H9 (cell line): ENCODE measurements at regions not wholly inside any gene's neighbourhood (a gene's known extent, or its start where the extent isn't known, plus 50 kb on each side); places are given as distances from the start of the nearest gene placed in this dataset.

Source experiments
- DNase-seq: peaks from one replicate; pipeline ENCODE4 v3.0.0-alpha.2; 2017
- H2AFZ ChIP-seq: one replicate; pipeline ENCODE4 v1.6.1; 2013; ENCODE audit warnings: mild to moderate bottlenecking, low read length, control low read depth, moderate library complexity
- H2AK5ac ChIP-seq: 2 replicates; pipeline ENCODE4 v1.6.1; 2013; ENCODE audit warnings: low read length, control low read depth, mixed read lengths; ENCODE audit not compliant: insufficient read length
- H2BK120ac ChIP-seq: one replicate; pipeline ENCODE4 v1.6.1; 2013; ENCODE audit warnings: low read depth, mild to moderate bottlenecking, low read length, control low read depth, inconsistent platforms; ENCODE audit not compliant: poor library complexity, severe bottlenecking
- H2BK12ac ChIP-seq: 2 replicates; pipeline ENCODE4 v1.6.1; 2013; ENCODE audit warnings: low read length, control low read depth, mixed read lengths, low read depth; ENCODE audit not compliant: insufficient read length
- H2BK15ac ChIP-seq: 2 replicates; pipeline ENCODE4 v1.6.1; 2013; ENCODE audit warnings: low read depth, low read length, control low read depth
- H2BK20ac ChIP-seq: one replicate; pipeline ENCODE4 v1.6.1; 2013; ENCODE audit warnings: low read depth, mild to moderate bottlenecking, low read length, control low read depth, inconsistent platforms; ENCODE audit not compliant: poor library complexity, severe bottlenecking
- H2BK5ac ChIP-seq: 2 replicates; pipeline ENCODE4 v1.6.1; 2013; ENCODE audit warnings: low read length, control low read depth, mixed read lengths; ENCODE audit not compliant: insufficient read length
- H3K14ac ChIP-seq: 2 replicates; pipeline ENCODE4 v1.6.1; 2013; ENCODE audit warnings: low read length, control low read depth; ENCODE audit not compliant: insufficient read depth
- H3K18ac ChIP-seq: 2 replicates; pipeline ENCODE4 v1.6.1; 2013; ENCODE audit warnings: low read depth, mild to moderate bottlenecking, mixed read lengths, low read length, control low read depth; ENCODE audit not compliant: insufficient read length
- H3K23ac ChIP-seq: 2 replicates; pipeline ENCODE4 v1.6.1; 2013; ENCODE audit warnings: low read length, control low read depth, mixed read lengths, low read depth; ENCODE audit not compliant: insufficient read length
- H3K23me2 ChIP-seq: 2 replicates; pipeline ENCODE4 v1.6.1; 2013; ENCODE audit warnings: low read depth, mild to moderate bottlenecking, mixed read lengths, low read length, control low read depth; ENCODE audit not compliant: insufficient read length, poor library complexity, severe bottlenecking
- H3K27ac ChIP-seq: 2 replicates; pipeline ENCODE4 v1.5.1; 2013; ENCODE audit warnings: low read length, control low read depth, mixed read lengths, low read depth; ENCODE audit not compliant: insufficient read length
- H3K27me3 ChIP-seq: 2 replicates; pipeline ENCODE4 v1.6.1; 2013; ENCODE audit warnings: low read length, control low read depth, inconsistent platforms; ENCODE audit not compliant: insufficient read depth
- H3K4ac ChIP-seq: 2 replicates; pipeline ENCODE4 v1.6.1; 2013; ENCODE audit warnings: low read depth, mild to moderate bottlenecking, control low read depth, inconsistent platforms, low read length, moderate library complexity
- H3K4me1 ChIP-seq: 2 replicates; pipeline ENCODE4 v1.6.1; 2013; ENCODE audit warnings: low read length, control low read depth, inconsistent platforms; ENCODE audit not compliant: insufficient read depth
- H3K4me2 ChIP-seq: 2 replicates; pipeline ENCODE4 v1.6.1; 2013; ENCODE audit warnings: low read length, control low read depth, mixed read lengths; ENCODE audit not compliant: insufficient read length, insufficient read depth
- H3K56ac ChIP-seq: 2 replicates; pipeline ENCODE4 v1.6.1; 2013; ENCODE audit warnings: low read depth, mild to moderate bottlenecking, mixed read lengths, low read length, control low read depth; ENCODE audit not compliant: insufficient read length
- H3K79me1 ChIP-seq: 2 replicates; pipeline ENCODE4 v1.6.1; 2013; ENCODE audit warnings: low read depth, mild to moderate bottlenecking, moderate library complexity, low read length, control low read depth, inconsistent platforms; ENCODE audit not compliant: insufficient read depth, poor library complexity, severe bottlenecking
- H3K79me2 ChIP-seq: 2 replicates; pipeline ENCODE4 v1.6.1; 2013; ENCODE audit warnings: low read length, control low read depth, inconsistent platforms; ENCODE audit not compliant: insufficient read depth
- H3K9ac ChIP-seq: 2 replicates; pipeline ENCODE4 v1.6.1; 2013; ENCODE audit warnings: low read length, control low read depth, mixed read lengths; ENCODE audit not compliant: insufficient read length; ENCODE audit errors: extremely low read depth
- H3K9me3 ChIP-seq: one replicate; pipeline ENCODE4 v1.6.1; 2013; ENCODE audit warnings: low read depth, low read length, inconsistent platforms; ENCODE audit not compliant: control insufficient read depth
- H3T11ph ChIP-seq: one replicate; pipeline ENCODE4 v1.6.1; 2013; ENCODE audit warnings: mild to moderate bottlenecking, low read length, control low read depth, inconsistent platforms
- H4K20me1 ChIP-seq: one replicate; pipeline ENCODE4 v1.6.1; 2013; ENCODE audit not compliant: control insufficient read depth, insufficient read length, insufficient read depth
- H4K5ac ChIP-seq: 2 replicates; pipeline ENCODE4 v1.6.1; 2013; ENCODE audit warnings: low read depth, mild to moderate bottlenecking, mixed read lengths, low read length, control low read depth; ENCODE audit not compliant: insufficient read length
- H4K8ac ChIP-seq: replicated peaks from 2 replicates; pipeline ENCODE4 v1.6.1; 2013; ENCODE audit warnings: low read length, control low read depth, mixed read lengths, low read depth; ENCODE audit not compliant: insufficient read length
- H4K91ac ChIP-seq: 2 replicates; pipeline ENCODE4 v1.6.1; 2013; ENCODE audit warnings: low read depth, mild to moderate bottlenecking, moderate library complexity, mixed read lengths, low read length, control low read depth; ENCODE audit not compliant: insufficient read length
- H3K27ac Mint-ChIP-seq, 3 experiments: 2 replicates in 2 of 3; 3 replicates in 1 of 3; pipeline ENCODE4 v1.8.0; 2020 to 2021; ENCODE audit warnings: mixed read lengths in 3 of 3, mild to moderate bottlenecking in 1 of 3, moderate library complexity in 1 of 3
- H3K27me3 Mint-ChIP-seq: 2 replicates; pipeline ENCODE4 v1.8.0; 2021; ENCODE audit warnings: low read depth, mild to moderate bottlenecking, moderate library complexity, mixed read lengths
- H3K36me3 Mint-ChIP-seq, 3 experiments: 2 replicates in 2 of 3; 3 replicates in 1 of 3; pipeline ENCODE4 v1.8.0; 2020 to 2021; ENCODE audit warnings: low read depth in 3 of 3, mixed read lengths in 3 of 3; ENCODE audit not compliant: insufficient read depth in 1 of 3
- H3K4me1 Mint-ChIP-seq, 2 experiments: 2 replicates each; pipeline ENCODE4 v1.8.0; 2020; ENCODE audit warnings: mixed read lengths in 2 of 2
- H3K4me3 Mint-ChIP-seq, 2 experiments: 2 replicates in 1 of 2; 3 replicates in 1 of 2; pipeline ENCODE4 v1.8.0; 2020 to 2021; ENCODE audit warnings: mild to moderate bottlenecking in 2 of 2, mixed read lengths in 2 of 2, moderate library complexity in 1 of 2
- H3K9me3 Mint-ChIP-seq, 2 experiments: 2 replicates in 1 of 2; 3 replicates in 1 of 2; pipeline ENCODE4 v1.8.0; 2020; ENCODE audit warnings: mild to moderate bottlenecking in 2 of 2, mixed read lengths in 2 of 2, moderate library complexity in 1 of 2
- WGBS: extraction: QIAGEN DNeasy Blood & Tissue Kit; methylation state at CpG from one replicate; pipeline ENCODE4 v1.1.7; 2013; ENCODE audit warnings: missing lambda C conversion rate, low lambda C conversion rate, mixed read lengths; ENCODE audit not compliant: insufficient read length; ENCODE audit errors: extremely low coverage; 5-methylcytosine and 5-hydroxymethylcytosine counted together
- TF ChIP-seq, protein P1 (sequence below): fragments of 200-600 bp; sonication (generic); conservative IDR thresholded peaks from 3 replicates; pipeline ENCODE4 v1.8.0; 2021; ENCODE audit warnings: antibody characterized with exemption, mild to moderate bottlenecking

DNA sequence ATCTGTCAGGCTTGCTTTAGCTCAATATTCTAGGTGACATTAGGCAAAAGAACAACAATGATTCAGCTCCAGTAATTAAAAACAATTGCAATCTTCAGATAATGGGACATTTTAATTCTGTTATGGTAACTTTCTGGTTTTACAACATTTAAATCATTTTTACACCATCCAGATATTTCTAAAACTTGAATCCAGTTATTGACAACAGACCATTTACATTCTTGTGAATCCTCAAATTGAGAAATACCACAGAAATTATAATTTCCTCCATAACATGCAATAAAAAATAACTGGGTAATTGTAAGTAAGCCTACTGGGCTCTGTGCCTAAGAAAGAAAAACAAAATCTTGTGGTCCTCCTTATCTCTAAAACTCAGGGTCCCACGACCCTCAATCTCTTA is 195.0 kb upstream of the S100G start:
- no peaks in the 10 kb centered on the region for H3K79me1 ChIP-seq
- H3K4me1 ChIP-seq, result peaks cover 3% of the 10 kb centered on the region; the same call in 1 of the 2 replicates
- H3K4ac ChIP-seq, result no peak overlapping the region
- H2BK15ac ChIP-seq, result no peak overlapping the region
- no peak overlapping the region for H4K8ac ChIP-seq
- DNase-seq, result no peak
- H2AFZ ChIP-seq, result no peak overlapping the region
- peak overlapping the region; percentile 91 for H2BK5ac ChIP-seq
- no peak overlapping the region for H3K18ac ChIP-seq
- H2BK12ac ChIP-seq, result no peak overlapping the region
- no peak overlapping the region for H3K23ac ChIP-seq
- no peak overlapping the region for H3K27ac ChIP-seq
- H3K9me3 ChIP-seq, result no peaks in the 10 kb centered on the region
- no peak overlapping the region for H2AK5ac ChIP-seq
- H3K9ac ChIP-seq, result no peak overlapping the region
- H3K27me3 Mint-ChIP-seq, result no peaks in the 10 kb centered on the region
- H3K9me3 Mint-ChIP-seq, result peaks cover 4 to 5% of the 10 kb centered on the region in 2 experiments; a peak in 4 of 5 replicates
- H3K36me3 Mint-ChIP-seq, result peaks cover 19 to 26% (median 20%) of the 10 kb centered on the region in 3 experiments
- H3K4me3 Mint-ChIP-seq, result no peak overlapping the region
- H2BK20ac ChIP-seq, result no peak overlapping the region
- no peak overlapping the region for H3T11ph ChIP-seq
- H3K14ac ChIP-seq, result no peak overlapping the region
- H3K27ac Mint-ChIP-seq, result peak overlapping the region in 2 of 3 experiments; percentile 78 to 91; a peak in 4 of 7 replicates
- TF ChIP-seq, protein P1, sequence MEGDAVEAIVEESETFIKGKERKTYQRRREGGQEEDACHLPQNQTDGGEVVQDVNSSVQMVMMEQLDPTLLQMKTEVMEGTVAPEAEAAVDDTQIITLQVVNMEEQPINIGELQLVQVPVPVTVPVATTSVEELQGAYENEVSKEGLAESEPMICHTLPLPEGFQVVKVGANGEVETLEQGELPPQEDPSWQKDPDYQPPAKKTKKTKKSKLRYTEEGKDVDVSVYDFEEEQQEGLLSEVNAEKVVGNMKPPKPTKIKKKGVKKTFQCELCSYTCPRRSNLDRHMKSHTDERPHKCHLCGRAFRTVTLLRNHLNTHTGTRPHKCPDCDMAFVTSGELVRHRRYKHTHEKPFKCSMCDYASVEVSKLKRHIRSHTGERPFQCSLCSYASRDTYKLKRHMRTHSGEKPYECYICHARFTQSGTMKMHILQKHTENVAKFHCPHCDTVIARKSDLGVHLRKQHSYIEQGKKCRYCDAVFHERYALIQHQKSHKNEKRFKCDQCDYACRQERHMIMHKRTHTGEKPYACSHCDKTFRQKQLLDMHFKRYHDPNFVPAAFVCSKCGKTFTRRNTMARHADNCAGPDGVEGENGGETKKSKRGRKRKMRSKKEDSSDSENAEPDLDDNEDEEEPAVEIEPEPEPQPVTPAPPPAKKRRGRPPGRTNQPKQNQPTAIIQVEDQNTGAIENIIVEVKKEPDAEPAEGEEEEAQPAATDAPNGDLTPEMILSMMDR, result no peak
- H3K56ac ChIP-seq, result no peak overlapping the region
- H3K23me2 ChIP-seq, result no peaks in the 10 kb centered on the region
- peaks cover 21 to 47% of the 10 kb centered on the region in 2 experiments for H3K4me1 Mint-ChIP-seq
- H4K5ac ChIP-seq, result no peak overlapping the region
- H3K79me2 ChIP-seq, result no peaks in the 10 kb centered on the region
- no peak overlapping the region for H2BK120ac ChIP-seq
- no peak overlapping the region for H4K91ac ChIP-seq
- WGBS, result no CpG with 5 or more reads among the region's 1 CpG
- no peak overlapping the region for H3K4me2 ChIP-seq
- H4K20me1 ChIP-seq, result no peaks in the 10 kb centered on the region
- H3K27me3 ChIP-seq, result no peaks in the 10 kb centered on the region
